ENCODE measurements at regions not wholly inside any gene's neighbourhood (a gene's known extent, or its start where the extent isn't known, plus 50 kb on each side); places are given as distances from the start of the nearest gene placed in this dataset.

GRCh38 chr11:43582863-43583462 lies 97.6 kb upstream of the HSD17B12 start:
- TF ChIP-seq, protein P1, sequence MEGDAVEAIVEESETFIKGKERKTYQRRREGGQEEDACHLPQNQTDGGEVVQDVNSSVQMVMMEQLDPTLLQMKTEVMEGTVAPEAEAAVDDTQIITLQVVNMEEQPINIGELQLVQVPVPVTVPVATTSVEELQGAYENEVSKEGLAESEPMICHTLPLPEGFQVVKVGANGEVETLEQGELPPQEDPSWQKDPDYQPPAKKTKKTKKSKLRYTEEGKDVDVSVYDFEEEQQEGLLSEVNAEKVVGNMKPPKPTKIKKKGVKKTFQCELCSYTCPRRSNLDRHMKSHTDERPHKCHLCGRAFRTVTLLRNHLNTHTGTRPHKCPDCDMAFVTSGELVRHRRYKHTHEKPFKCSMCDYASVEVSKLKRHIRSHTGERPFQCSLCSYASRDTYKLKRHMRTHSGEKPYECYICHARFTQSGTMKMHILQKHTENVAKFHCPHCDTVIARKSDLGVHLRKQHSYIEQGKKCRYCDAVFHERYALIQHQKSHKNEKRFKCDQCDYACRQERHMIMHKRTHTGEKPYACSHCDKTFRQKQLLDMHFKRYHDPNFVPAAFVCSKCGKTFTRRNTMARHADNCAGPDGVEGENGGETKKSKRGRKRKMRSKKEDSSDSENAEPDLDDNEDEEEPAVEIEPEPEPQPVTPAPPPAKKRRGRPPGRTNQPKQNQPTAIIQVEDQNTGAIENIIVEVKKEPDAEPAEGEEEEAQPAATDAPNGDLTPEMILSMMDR (IDR thresholded peaks at IDR 0.05), result no peak
- no peak for TF ChIP-seq POLR2A (IDR thresholded peaks at IDR 0.05)
- intact Hi-C loops (cut with DNase I; ENCODE audit: low total_unique reads), result no loop called here
- H3K4me3 ChIP-seq (ENCODE audit: low read depth, poor library complexity, severe bottlenecking), result no peak overlapping the region
- WGBS, 2 donors, result 20 to 21% methylated on average over 25 of the region's 26 CpGs
- no peak for DNase-seq (ENCODE audit: low spot score in 2 of 2)

GRCh38 chr11:43583548-43583947 lies 97.0 kb upstream of the HSD17B12 start:
- TF ChIP-seq POLR2A (IDR thresholded peaks at IDR 0.05), result no peak
- TF ChIP-seq, protein P1 (IDR thresholded peaks at IDR 0.05), result no peak
- intact Hi-C loops (cut with DNase I; ENCODE audit: low total_unique reads), result no loop called here
- H3K4me3 ChIP-seq (ENCODE audit: low read depth, poor library complexity, severe bottlenecking), result no peak overlapping the region
- DNase-seq (ENCODE audit: low spot score in 2 of 2), result no peak
- 22 to 29% methylated on average over 6 of the region's 6 CpGs for WGBS, 2 donors

DNA sequence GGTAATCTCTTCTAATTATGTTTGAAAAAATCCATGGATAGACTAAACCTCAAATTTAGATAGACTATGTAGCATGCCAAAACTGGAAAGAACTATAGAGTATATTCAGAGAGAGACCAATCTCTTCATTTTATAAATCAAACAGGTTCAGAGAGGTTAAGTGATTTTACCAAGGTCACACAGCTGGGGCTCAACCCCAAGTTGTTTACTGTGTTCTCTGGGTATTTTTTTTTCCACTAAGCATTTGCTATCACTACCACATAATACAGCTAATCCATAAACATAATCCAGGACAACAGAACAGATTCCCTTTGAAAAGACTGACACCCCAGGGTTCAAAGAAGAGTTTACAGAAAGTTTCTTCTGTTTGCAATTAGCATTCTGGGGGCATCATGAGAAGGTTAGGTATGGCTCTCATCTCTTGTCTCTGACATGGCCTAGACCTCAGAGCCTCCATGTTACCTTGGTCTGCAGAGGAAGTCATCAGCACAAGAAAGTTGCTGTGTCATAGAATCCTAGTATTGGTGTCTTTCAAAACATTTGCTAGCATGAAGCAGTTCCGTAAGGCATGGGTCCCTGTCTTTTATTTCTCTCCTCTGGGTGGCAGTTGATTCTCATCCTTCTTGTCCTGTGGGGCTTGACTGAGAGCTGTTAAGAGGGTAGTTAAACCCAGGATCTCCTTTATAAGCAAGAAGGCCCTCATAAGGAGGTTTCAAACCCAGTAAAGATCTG lies 94.5 kb upstream of the HSD17B12 start:
- WGBS, 2 donors, result 52 to 75% methylated on average over 1 of the region's 1 CpG
- intact Hi-C loops (cut with DNase I; ENCODE audit: low total_unique reads), result no loop called here

GRCh38 chr11:43589601-43590250 lies 90.8 kb upstream of the HSD17B12 start:
- no peak for DNase-seq (ENCODE audit: low spot score in 2 of 2)
- WGBS, 2 donors, result 45 to 54% methylated on average over 5 of the region's 5 CpGs
- TF ChIP-seq, protein P1 (IDR thresholded peaks at IDR 0.05), result no peak
- TF ChIP-seq POLR2A (IDR thresholded peaks at IDR 0.05), result no peak
- intact Hi-C loops (cut with DNase I; ENCODE audit: low total_unique reads), result loop anchor here (10.0 kb wide), 1 partner anchor 1085 kb away; no protein-coding TSS in a partner anchor
- H3K4me3 ChIP-seq (ENCODE audit: low read depth, poor library complexity, severe bottlenecking), result no peak overlapping the region

More for the DNA sequence above, 94.5 kb upstream of the HSD17B12 start:
- H3K4me3 ChIP-seq (ENCODE audit: low read depth, poor library complexity, severe bottlenecking), result no peak overlapping the region
- TF ChIP-seq, protein P1 (IDR thresholded peaks at IDR 0.05), result no peak
- TF ChIP-seq POLR2A (IDR thresholded peaks at IDR 0.05), result no peak
- DNase-seq (ENCODE audit: low spot score in 2 of 2), result no peak

GRCh38 chr11:43601511-43601910 lies 79.0 kb upstream of the HSD17B12 start:
- intact Hi-C loops (cut with DNase I; ENCODE audit: low total_unique reads), result no loop called here
- WGBS, 2 donors, result 33 to 44% methylated on average over 1 of the region's 1 CpG
- no peak overlapping the region for H3K4me3 ChIP-seq (ENCODE audit: low read depth, poor library complexity, severe bottlenecking)
- DNase-seq (ENCODE audit: low spot score in 2 of 2), result no peak
- TF ChIP-seq, protein P1 (IDR thresholded peaks at IDR 0.05), result no peak
- no peak for TF ChIP-seq POLR2A (IDR thresholded peaks at IDR 0.05)
